Activated gamma-delta T cell treated with anti-CD3 and anti-CD28 coated beads, Interleukin-2, amount 50 U/mL, for 16 hours (primary cell): ENCODE measurements at regions not wholly inside any gene's neighbourhood (a gene's known extent, or its start where the extent isn't known, plus 50 kb on each side); places are given as distances from the start of the nearest gene placed in this dataset.

ENCODE experiments used
- DNase-seq: peaks from one replicate; pipeline ENCODE4 v3.0.0-alpha.2; 2020; ENCODE audit warnings: low read depth

- DNase-seq = no peak
Measured at GRCh38 chr4:18388039-18388438, 366.5 kb upstream of the LCORL start.

- no peak for DNase-seq
Measured at GRCh38 chr4:18381186-18381585, 359.6 kb upstream of the LCORL start.

GRCh38 chr4:18369561-18369960 is 348.0 kb upstream of the LCORL start:
- DNase-seq = no peak

- no peak for DNase-seq
Measured at GRCh38 chr4:18366892-18367291, 345.3 kb upstream of the LCORL start.

DNA sequence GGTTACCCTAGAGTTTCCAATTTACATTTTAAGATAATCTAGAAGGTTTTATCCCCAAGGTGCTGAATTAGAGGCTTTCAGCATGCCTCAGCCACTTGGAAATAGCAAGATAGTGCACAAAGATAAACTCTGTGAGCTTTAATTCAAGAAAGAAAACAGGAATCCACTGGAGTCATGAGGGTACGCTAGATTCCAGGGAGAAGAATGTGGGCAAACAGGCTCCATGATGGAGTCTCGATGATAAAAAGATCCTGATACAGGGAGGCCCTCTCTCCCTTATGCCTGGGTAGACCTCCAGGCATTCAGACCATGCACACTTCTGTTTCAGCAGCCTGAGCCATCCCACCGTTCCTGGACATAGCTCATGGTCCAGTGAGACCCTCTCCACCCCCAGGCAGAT is 344.6 kb upstream of the LCORL start:
- no peak for DNase-seq

- DNase-seq = no peak
Measured at GRCh38 chr4:18343581-18343980, 322.0 kb upstream of the LCORL start.

GRCh38 chr4:18342847-18343246 is 321.3 kb upstream of the LCORL start:
- no peak for DNase-seq

GRCh38 chr4:18321956-18322530 is 300.5 kb upstream of the LCORL start:
- DNase-seq = no peak

DNA sequence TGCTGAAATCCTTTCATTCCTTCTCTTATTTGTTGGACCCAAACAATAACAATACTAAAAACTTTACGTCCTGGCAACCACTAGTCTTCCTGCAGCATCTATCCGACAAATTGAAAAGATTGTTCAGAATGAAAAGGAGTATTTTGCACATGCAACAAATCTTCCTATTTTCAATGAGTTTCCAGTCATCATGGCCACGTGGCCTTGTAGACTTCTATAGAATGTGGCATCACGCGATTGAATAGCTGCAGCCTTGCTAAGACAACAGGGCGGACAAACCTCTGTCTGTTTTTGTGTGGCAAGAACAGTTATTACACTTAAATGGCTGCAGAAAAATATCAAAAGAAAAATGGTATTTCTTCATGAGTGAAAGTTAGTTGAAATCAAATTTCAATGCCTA is 297.9 kb upstream of the LCORL start:
- no peak for DNase-seq

- no peak for DNase-seq
Measured at GRCh38 chr4:18318682-18319388, 297.3 kb upstream of the LCORL start.

DNA sequence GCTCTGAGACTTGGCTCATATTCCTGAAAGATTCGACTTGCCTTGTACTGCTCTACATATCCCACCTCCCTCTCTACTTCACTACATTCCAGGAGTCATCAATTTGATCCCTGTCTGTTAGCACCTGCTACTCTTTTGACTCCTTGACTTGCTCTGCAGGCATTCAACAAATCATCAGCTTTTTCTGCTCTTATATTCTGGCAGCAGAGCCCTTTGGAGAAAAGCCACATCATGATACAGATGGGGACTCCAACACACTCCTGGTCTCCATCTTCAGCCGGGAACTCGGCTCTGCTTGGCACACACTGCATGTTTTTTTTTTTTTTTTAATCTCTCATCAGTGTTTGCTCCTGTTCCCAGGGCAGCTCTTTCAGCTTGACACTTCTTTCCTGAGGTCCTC is 293.2 kb upstream of the LCORL start:
- DNase-seq = no peak

GRCh38 chr4:18297684-18298083 is 276.1 kb upstream of the LCORL start:
- DNase-seq = no peak

DNA sequence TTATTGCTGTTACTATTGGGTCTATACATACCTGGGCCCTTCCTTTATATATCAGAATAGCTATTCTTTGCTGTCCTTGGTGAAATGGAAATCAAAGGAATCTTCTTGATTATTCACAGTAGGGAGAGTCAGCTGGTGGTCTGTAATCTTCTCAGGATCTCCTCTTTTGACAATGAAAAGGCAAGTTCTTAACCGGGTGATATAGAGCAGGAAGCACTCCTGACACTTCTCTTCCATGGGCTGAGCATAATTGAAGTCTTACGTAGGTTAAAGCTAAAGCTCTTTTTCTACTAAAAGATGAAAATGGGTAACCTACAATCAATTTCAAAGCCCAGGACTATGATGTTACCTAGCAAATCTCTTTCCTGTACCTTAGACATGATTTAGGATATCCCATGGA is 274.9 kb upstream of the LCORL start:
- no peak for DNase-seq

DNA sequence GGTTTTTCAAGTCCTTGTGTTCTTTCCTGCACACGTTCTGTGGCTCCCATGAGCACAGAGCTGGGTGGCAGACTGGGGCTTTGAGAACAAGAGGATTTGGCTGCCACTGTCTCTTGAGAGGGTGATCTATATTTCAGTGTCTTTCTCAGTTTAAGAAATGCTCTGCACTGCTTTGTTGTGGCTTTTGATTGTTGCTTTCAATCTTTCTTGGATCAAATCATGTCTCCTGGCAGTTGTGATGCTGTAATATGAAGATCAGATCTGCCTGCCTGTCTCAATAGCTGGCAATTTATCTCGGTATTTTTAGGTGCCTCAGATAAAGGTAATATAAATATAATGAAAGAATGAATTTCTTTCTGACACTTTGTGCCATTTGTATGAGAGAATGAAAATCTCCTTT is 273.3 kb upstream of the LCORL start:
- DNase-seq = no peak

DNA sequence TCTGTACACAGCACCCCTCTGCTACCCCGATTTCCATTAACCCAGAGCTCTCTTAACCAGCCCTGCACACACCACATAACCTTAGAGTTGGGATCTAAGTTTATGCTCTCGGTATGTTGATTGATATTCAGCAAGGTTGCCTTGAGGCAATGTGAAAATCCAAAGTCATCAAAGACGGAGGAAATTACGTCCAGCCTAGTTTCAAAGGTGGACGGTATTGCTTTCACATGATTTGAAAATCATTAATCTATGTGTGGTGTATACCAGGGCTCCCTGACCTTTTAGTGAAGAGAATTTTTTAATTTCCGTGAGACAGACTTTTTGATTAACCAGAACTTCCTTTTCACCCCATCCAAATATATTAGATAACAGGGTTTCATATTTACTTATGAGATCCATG is 272.5 kb upstream of the LCORL start:
- DNase-seq = no peak

GRCh38 chr4:18292411-18292810 is 270.9 kb upstream of the LCORL start:
- no peak for DNase-seq

DNA sequence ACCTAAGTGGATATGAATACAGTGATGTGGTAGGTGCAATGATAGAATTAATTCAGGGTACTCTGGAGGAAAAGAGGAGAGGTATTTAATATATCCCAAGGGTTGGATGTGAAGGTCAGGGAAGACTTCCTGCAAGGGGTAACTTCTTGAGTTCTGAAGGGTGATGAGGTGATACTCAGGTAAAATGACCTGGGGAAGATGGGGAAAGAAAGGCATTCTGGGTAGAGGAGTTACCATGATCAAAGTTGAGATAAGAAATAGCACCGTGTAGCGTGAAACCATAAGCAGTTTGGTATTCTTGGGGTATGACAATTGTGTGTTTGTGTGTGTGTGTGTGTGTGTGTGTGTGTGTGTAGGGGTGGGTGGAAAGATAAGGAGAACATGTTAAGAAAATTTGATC is 270.4 kb upstream of the LCORL start:
- DNase-seq = no peak

DNA sequence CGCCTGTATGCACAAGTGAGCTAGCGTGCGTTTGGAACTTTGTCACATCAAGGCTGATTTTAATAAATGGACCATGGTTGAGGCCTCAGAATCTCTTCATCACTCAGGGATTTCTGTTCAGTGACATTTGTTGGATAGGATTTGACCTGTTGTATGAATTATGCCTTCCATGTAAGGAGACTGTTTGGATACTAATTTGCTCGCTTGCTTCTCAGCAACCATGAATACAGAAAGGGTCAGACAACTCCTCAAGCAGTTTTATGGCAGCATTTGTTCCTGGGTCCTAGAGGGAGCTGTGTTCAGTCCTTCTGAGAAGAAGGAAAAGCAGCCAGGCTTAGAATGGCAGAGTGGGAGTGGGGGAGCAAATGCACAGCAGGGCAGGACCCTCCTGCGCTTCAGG is 269.7 kb upstream of the LCORL start:
- DNase-seq = no peak

DNA sequence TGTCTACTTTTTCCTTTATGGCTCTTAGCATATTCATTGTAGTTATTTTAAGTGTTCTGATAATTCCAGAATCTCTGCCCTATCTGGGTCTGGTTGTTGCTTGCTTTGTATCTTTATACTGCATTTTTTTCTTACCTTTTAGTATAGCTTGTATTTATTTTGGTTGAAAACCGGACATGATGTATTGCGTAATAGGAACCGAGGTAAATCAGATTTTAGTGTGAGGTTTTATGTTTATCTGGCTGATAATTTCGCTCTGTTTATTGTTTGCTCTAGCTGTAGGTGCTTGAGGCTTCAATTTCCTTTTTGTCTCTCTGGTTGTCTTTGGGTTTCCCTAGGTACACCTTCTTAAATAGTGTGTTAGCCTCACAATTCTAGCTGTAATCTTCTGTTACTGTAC is 263.8 kb upstream of the LCORL start:
- DNase-seq = no peak

DNA sequence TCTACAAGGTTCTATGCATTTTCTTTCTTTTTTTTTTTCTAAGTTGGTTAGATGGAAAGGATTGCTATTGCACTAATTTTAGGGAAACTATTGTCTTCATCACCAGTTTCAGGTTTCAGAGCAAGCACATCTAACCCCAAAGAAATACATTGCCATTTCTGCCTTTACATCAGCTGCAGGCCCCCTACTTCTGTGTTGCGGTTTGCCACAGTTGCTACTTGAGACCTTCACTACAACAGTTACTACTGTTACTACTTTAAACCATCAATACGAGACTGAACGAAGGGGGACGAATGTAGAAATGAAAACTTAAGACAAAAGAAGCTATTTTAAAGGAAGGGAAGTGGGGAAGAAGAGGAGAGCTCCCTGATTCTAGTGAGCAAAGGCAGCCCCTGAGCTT is 256.7 kb upstream of the LCORL start:
- no peak for DNase-seq

GRCh38 chr4:18262832-18263231 is 241.3 kb upstream of the LCORL start:
- DNase-seq = no peak

DNA sequence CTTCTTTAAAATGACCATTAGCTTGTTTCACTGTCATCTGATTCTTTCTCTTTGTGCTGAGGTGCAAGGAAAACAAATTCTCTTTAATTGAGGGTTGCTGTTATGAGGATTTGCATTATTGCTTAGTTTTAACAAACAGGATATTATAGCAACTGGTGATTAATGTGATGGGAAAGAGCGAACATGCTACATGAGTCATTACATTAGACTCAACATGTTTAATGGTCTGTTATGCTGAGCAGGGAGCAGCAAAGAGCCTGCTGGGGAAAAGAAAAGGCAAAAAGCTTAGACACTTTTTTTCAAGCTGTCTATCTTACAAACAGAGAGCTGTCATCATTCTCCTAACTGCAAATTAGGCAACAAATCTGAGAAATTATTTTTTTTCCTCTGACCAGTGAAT is 230.5 kb upstream of the LCORL start:
- DNase-seq = no peak

DNA sequence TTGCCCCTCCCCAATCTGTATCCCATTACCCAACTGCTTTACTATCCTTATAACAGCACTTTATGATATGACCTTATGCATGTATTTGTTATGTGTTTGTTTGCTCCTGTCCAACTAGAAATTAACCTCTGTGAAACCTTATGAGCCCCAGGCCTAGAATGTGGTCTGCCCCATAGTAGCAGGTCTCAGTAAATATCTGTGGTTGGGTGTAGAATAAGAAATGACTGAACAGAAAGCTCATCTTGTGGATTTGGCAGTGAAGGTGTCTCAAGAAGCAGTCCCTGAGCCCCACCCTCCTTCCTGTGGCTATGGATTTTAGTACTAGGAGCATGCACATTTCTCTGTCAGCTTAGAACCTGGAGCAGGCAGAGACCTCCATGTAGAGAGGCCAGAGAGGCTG is 229.0 kb upstream of the LCORL start:
- DNase-seq = no peak

GRCh38 chr4:18248611-18249010 is 227.1 kb upstream of the LCORL start:
- DNase-seq = no peak
